ENCODE measurements at regions not wholly inside any gene's neighbourhood (a gene's known extent, or its start where the extent isn't known, plus 50 kb on each side); places are given as distances from the start of the nearest gene placed in this dataset.

DNA sequence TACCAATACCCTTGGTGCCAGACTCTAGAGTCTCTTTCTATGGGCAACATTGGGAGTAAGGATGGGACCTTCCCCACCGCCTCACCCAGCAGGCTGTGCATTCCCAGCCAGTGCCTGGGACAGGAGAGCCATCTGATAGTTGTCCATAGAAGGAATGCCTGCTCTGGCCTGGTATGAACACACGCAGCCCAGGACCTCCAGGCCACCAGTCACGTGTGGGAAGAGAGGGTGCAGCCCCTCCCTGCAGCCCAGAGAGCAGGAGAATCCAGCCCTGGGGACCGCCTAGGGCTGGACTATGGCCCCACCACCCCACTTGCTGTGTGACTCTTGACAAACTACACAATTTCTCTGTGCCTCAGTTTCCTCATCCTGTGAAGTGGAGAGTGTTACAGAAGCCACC lies 52.5 kb upstream of the ID2 start:
- no peak for TF ChIP-seq ZNF274 (IDR thresholded peaks at IDR 0.05; ENCODE audit: low read depth, low read length)
- H3K4me3 ChIP-seq (ENCODE audit: low read length) = no peak overlapping the region

GRCh38 chr2:8630676-8631464 lies 51.0 kb upstream of the ID2 start:
- H3K4me3 ChIP-seq (ENCODE audit: low read length) = no peak overlapping the region
- TF ChIP-seq ZNF274 (IDR thresholded peaks at IDR 0.05; ENCODE audit: low read depth, low read length) = no peak

- H3K4me3 ChIP-seq (ENCODE audit: low read length) = no peak overlapping the region
- TF ChIP-seq ZNF274 (IDR thresholded peaks at IDR 0.05; ENCODE audit: low read depth, low read length) = no peak
Measured at GRCh38 chr2:8631465-8632005, 50.3 kb upstream of the ID2 start.
